Inferior parietal cortex (tissue), 1 donor: ENCODE measurements at regions not wholly inside any gene's neighbourhood (a gene's known extent, or its start where the extent isn't known, plus 50 kb on each side); places are given as distances from the start of the nearest gene placed in this dataset.
"Not testable (repeated sequence)": the region's sequence is repeated elsewhere in the genome, so short reads cannot be mapped to it uniquely, and the experiment has no call there.

Experiments
- DNase-seq: peaks from one replicate; pipeline ENCODE4 v3.0.0-alpha.2; 2016; ENCODE audit errors: extremely low spot score

GRCh38 chr3:5977331-5977730, 789.8 kb downstream of the EDEM1 start:
- DNase-seq: no peak

- DNase-seq: no peak
Measured at GRCh38 chr3:5980475-5980874, 793.0 kb downstream of the EDEM1 start.

GRCh38 chr3:5994651-5995050, 807.1 kb downstream of the EDEM1 start:
- no peak for DNase-seq

- no peak for DNase-seq
Measured at GRCh38 chr3:6018456-6018855, 830.9 kb downstream of the EDEM1 start.

- no peak for DNase-seq
Measured at GRCh38 chr3:6022621-6023020, 835.1 kb downstream of the EDEM1 start.

GRCh38 chr3:6025032-6025431, 835.9 kb upstream of the GRM7 start:
- no peak for DNase-seq

GRCh38 chr3:6030648-6031047, 830.3 kb upstream of the GRM7 start:
- not testable (repeated sequence) for DNase-seq

GRCh38 chr3:6035626-6036025, 825.3 kb upstream of the GRM7 start:
- no peak for DNase-seq

- no peak for DNase-seq
Measured at GRCh38 chr3:6039971-6040370, 820.9 kb upstream of the GRM7 start.

- no peak for DNase-seq
Measured at GRCh38 chr3:6041894-6042293, 819.0 kb upstream of the GRM7 start.

GRCh38 chr3:6047016-6047415, 813.9 kb upstream of the GRM7 start:
- DNase-seq: no peak

- no peak for DNase-seq
Measured at GRCh38 chr3:6060251-6060650, 800.7 kb upstream of the GRM7 start.

GRCh38 chr3:6062261-6063187, 798.4 kb upstream of the GRM7 start:
- no peak for DNase-seq

GRCh38 chr3:6066397-6066796, 794.5 kb upstream of the GRM7 start:
- DNase-seq: no peak

GRCh38 chr3:6066868-6067578, 793.9 kb upstream of the GRM7 start:
- DNase-seq: not testable (repeated sequence)

GRCh38 chr3:6074952-6075351, 786.0 kb upstream of the GRM7 start:
- DNase-seq: no peak

- no peak for DNase-seq
Measured at GRCh38 chr3:6078436-6078835, 782.5 kb upstream of the GRM7 start.

- DNase-seq: no peak
Measured at GRCh38 chr3:6079011-6079410, 781.9 kb upstream of the GRM7 start.

- no peak for DNase-seq
Measured at GRCh38 chr3:6079561-6080179, 781.2 kb upstream of the GRM7 start.

- no peak for DNase-seq
Measured at GRCh38 chr3:6088433-6088832, 772.5 kb upstream of the GRM7 start.

- no peak for DNase-seq
Measured at GRCh38 chr3:6089780-6090179, 771.1 kb upstream of the GRM7 start.

GRCh38 chr3:6091262-6091661, 769.7 kb upstream of the GRM7 start:
- DNase-seq: no peak

- no peak for DNase-seq
Measured at GRCh38 chr3:6095006-6095405, 765.9 kb upstream of the GRM7 start.
